HEK293T (cell line): ENCODE measurements at regions not wholly inside any gene's neighbourhood (a gene's known extent, or its start where the extent isn't known, plus 50 kb on each side); places are given as distances from the start of the nearest gene placed in this dataset.

Source experiments
- CTCF ChIA-PET: fragments of 350-600 bp; formaldehyde crosslinking; extraction: SDS; loops from one replicate; lab custom pipeline; 2021; ENCODE audit warnings: antibody characterized with exemption, inconsistent platforms; lab: Yijun Ruan, JAX
- POLR2A ChIA-PET: fragments of 350-600 bp; formaldehyde crosslinking; extraction: SDS; loops from one replicate; lab custom pipeline; 2020; ENCODE audit warnings: antibody characterized with exemption, inconsistent platforms; lab: Yijun Ruan, JAX
- DNase-seq: peaks from one replicate; pipeline ENCODE4 v3.0.0; 2012; ENCODE audit warnings: mixed read lengths; ENCODE audit errors: extremely low spot score
- ARNT ChIP-seq: fragments of 450-650 bp; IDR thresholded peaks from 2 replicates; pipeline ENCODE4 v1.6.1; 2017; ENCODE audit warnings: mild to moderate bottlenecking
- BHLHE40 ChIP-seq: fragments of 450-650 bp; IDR thresholded peaks from 2 replicates; pipeline ENCODE4 v1.6.1; 2016; ENCODE audit warnings: mild to moderate bottlenecking, moderate library complexity, borderline replicate concordance
- CTBP1 ChIP-seq: fragments of 450-650 bp; IDR thresholded peaks from 2 replicates; pipeline ENCODE4 v1.6.1; 2016; ENCODE audit warnings: borderline replicate concordance
- ELF4 ChIP-seq: fragments of 450-650 bp; IDR thresholded peaks from 2 replicates; pipeline ENCODE4 v1.6.1; 2017; ENCODE audit warnings: antibody characterized with exemption
- FOXA1 ChIP-seq: fragments of 450-650 bp; IDR thresholded peaks from 2 replicates; pipeline ENCODE4 v1.6.1; 2016; ENCODE audit warnings: mild to moderate bottlenecking
- FOXK2 ChIP-seq: fragments of 450-650 bp; IDR thresholded peaks from 2 replicates; pipeline ENCODE4 v1.6.1; 2016; ENCODE audit warnings: mild to moderate bottlenecking
- FOXM1 ChIP-seq: fragments of 450-650 bp; IDR thresholded peaks from 2 replicates; pipeline ENCODE4 v1.6.1; 2017; ENCODE audit warnings: mild to moderate bottlenecking, borderline replicate concordance
- HDGF ChIP-seq: fragments of 450-650 bp; IDR thresholded peaks from 2 replicates; pipeline ENCODE4 v1.6.1; 2017; ENCODE audit warnings: antibody characterized with exemption, borderline replicate concordance
- L3MBTL2 ChIP-seq: fragments of 450-650 bp; conservative IDR thresholded peaks from 2 replicates; pipeline ENCODE4 v1.6.1; 2016; ENCODE audit warnings: mild to moderate bottlenecking
- LEF1 ChIP-seq: fragments of 450-650 bp; IDR thresholded peaks from 2 replicates; pipeline ENCODE4 v1.6.1; 2017; ENCODE audit warnings: mild to moderate bottlenecking, borderline replicate concordance
- NFRKB ChIP-seq: fragments of 450-650 bp; IDR thresholded peaks from 2 replicates; pipeline ENCODE4 v1.6.1; 2016; ENCODE audit warnings: mild to moderate bottlenecking, moderate library complexity
- PKNOX1 ChIP-seq: fragments of 450-650 bp; IDR thresholded peaks from 2 replicates; pipeline ENCODE4 v1.6.1; 2016
- SP1 ChIP-seq: fragments of 450-650 bp; IDR thresholded peaks from 2 replicates; pipeline ENCODE4 v1.6.1; 2017
- SUZ12 ChIP-seq: fragments of 450-650 bp; IDR thresholded peaks from 2 replicates; pipeline ENCODE4 v1.6.1; 2016; ENCODE audit warnings: mild to moderate bottlenecking
- TARDBP ChIP-seq: fragments of 450-650 bp; IDR thresholded peaks from 2 replicates; pipeline ENCODE4 v1.6.1; 2016
- ZNF384 ChIP-seq: fragments of 450-650 bp; IDR thresholded peaks from 2 replicates; pipeline ENCODE4 v1.6.1; 2016

GRCh38 chr15:95709959-95710695 is 620.4 kb upstream of the NR2F2 start:
- TF ChIP-seq SP1 (no peak), ZNF384 (no peak), L3MBTL2 (no peak), NFRKB (no peak), CTBP1 (no peak), FOXM1 (no peak), PKNOX1 (no peak), FOXK2 (no peak), HDGF (no peak), TARDBP (no peak), SUZ12 (no peak), LEF1 (no peak), ARNT (no peak), BHLHE40 (no peak), FOXA1 (no peak), ELF4 (no peak)
- ChIA-PET CTCF (no interaction called here), POLR2A (no interaction called here)
- no peak for DNase-seq

GRCh38 chr15:95712785-95713184 is 617.7 kb upstream of the NR2F2 start:
- POLR2A ChIA-PET: no interaction called here
- DNase-seq: no peak
- no peak for TF ChIP-seq PKNOX1
- no peak for TF ChIP-seq FOXA1
- no peak for TF ChIP-seq ZNF384
- no peak for TF ChIP-seq BHLHE40
- TF ChIP-seq NFRKB: no peak
- TF ChIP-seq ELF4: no peak
- CTCF ChIA-PET: no interaction called here

GRCh38 chr15:95713324-95713723 is 617.2 kb upstream of the NR2F2 start:
- CTCF ChIA-PET: no interaction called here
- no peak for DNase-seq
- TF ChIP-seq L3MBTL2: no peak
- no peak for TF ChIP-seq FOXK2
- no peak for TF ChIP-seq PKNOX1
- TF ChIP-seq ZNF384: no peak
- no peak for TF ChIP-seq SUZ12
- no peak for TF ChIP-seq NFRKB
- TF ChIP-seq LEF1: no peak
- no peak for TF ChIP-seq SP1
- no peak for TF ChIP-seq TARDBP
- no peak for TF ChIP-seq ELF4
- TF ChIP-seq BHLHE40: no peak
- TF ChIP-seq HDGF: no peak
- POLR2A ChIA-PET: no interaction called here

- CTCF ChIA-PET: interaction anchor here (0.6 kb wide), 1 partner anchor 163 kb away, joined by 3 read pairs; no protein-coding TSS in a partner anchor
- POLR2A ChIA-PET: no interaction called here
- TF ChIP-seq FOXK2: no peak
- TF ChIP-seq NFRKB: no peak
- no peak for TF ChIP-seq FOXA1
- TF ChIP-seq LEF1: no peak
- no peak for TF ChIP-seq SUZ12
- no peak for TF ChIP-seq ARNT
- TF ChIP-seq HDGF: no peak
- TF ChIP-seq ZNF384: no peak
- TF ChIP-seq FOXM1: no peak
- no peak for TF ChIP-seq SP1
- TF ChIP-seq BHLHE40: no peak
- TF ChIP-seq L3MBTL2: no peak
- TF ChIP-seq CTBP1: no peak
- TF ChIP-seq ELF4: no peak
- TF ChIP-seq PKNOX1: no peak
- TF ChIP-seq TARDBP: no peak
- no peak for DNase-seq
Observed at GRCh38 chr15:95715116-95715903, 615.2 kb upstream of the NR2F2 start.

- POLR2A ChIA-PET: no interaction called here
- CTCF ChIA-PET: interaction anchor here (0.6 kb wide), 1 partner anchor 163 kb away, joined by 3 read pairs; no protein-coding TSS in a partner anchor
- TF ChIP-seq FOXA1 (no peak), PKNOX1 (peak; percentile 96)
Observed at GRCh38 chr15:95715906-95716656, 614.4 kb upstream of the NR2F2 start.

More at GRCh38 chr15:95715906-95716656, 614.4 kb upstream of the NR2F2 start:
- DNase-seq: peak; percentile 60
